ENCODE measurements at regions not wholly inside any gene's neighbourhood (a gene's known extent, or its start where the extent isn't known, plus 50 kb on each side); places are given as distances from the start of the nearest gene placed in this dataset.

- TF ChIP-seq CTCF (IDR thresholded peaks at IDR 0.05 in 2 of 3, conservative IDR thresholded peaks at IDR 0.05 in 1 of 3; ENCODE audit: borderline replicate concordance in 1 of 3, insufficient read depth in 1 of 3, low read depth in 2 of 3, low read length in 2 of 3) (no peak), POLR2A (IDR thresholded peaks at IDR 0.05; ENCODE audit: borderline replicate concordance, extremely low read depth, insufficient read depth, insufficient read length) (no peak), EZH2 (IDR thresholded peaks at IDR 0.05) (no peak), ZBTB33 (IDR thresholded peaks at IDR 0.05; ENCODE audit: extremely low read depth, insufficient replicate concordance, low read length) (no peak), TCF7L2 (IDR thresholded peaks at IDR 0.05; ENCODE audit: borderline replicate concordance, extremely low read depth, insufficient read depth, insufficient read length) (no peak), CBX3 (IDR thresholded peaks at IDR 0.05; ENCODE audit: low read depth) (no peak), EZH2phosphoT487 (IDR thresholded peaks at IDR 0.05; ENCODE audit: borderline replicate concordance) (no peak), RAD21 (IDR thresholded peaks at IDR 0.05; ENCODE audit: low read depth) (no peak)
These were observed 134.3 kb upstream of the PFN2 start for GRCh38 chr3:150105025-150105424.

Data from HCT116 (cell line).